ENCODE measurements at regions not wholly inside any gene's neighbourhood (a gene's known extent, or its start where the extent isn't known, plus 50 kb on each side); places are given as distances from the start of the nearest gene placed in this dataset.

DNA sequence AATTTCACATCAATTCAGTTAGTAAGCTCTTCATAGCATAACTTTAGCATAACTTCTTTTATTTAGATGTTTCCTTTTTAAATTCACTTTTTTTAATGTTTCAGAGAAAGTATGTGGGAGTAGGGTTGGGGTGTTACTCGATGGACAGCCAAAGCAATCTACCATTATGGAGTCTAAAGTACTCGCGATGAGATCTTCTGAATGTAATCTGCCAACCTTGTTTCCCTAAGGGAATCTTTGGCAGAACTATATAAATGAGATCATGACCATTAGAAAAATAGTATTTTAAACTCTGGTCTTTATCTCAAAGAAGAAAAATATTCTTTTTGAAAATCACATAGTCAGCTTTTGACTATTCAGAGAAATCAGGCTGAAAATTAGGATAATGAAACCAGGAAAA is 103.9 kb downstream of the BBS10 start:
- H3K27ac ChIP-seq (ENCODE audit: low read length): no peak overlapping the region
- H3K4me2 ChIP-seq (ENCODE audit: insufficient read depth, low read length): no peak overlapping the region
- ATAC-seq (ENCODE audit: insufficient read depth, low read depth) (no peak), DNase-seq (no peak)
- no peaks in the 10 kb centered on the region for H3K36me3 ChIP-seq (ENCODE audit: insufficient read depth, low read length)
- no peaks in the 10 kb centered on the region for H3K79me2 ChIP-seq (ENCODE audit: insufficient read depth, low read length)
- H3K9ac ChIP-seq (ENCODE audit: low read depth, low read length): no peak overlapping the region
- H4K20me1 ChIP-seq (ENCODE audit: insufficient read depth, low read length): no peaks in the 10 kb centered on the region
- TF ChIP-seq EZH2 (IDR thresholded peaks at IDR 0.05; ENCODE audit: borderline replicate concordance, low read depth, low read length, severe bottlenecking) (no peak), CTCF (IDR thresholded peaks at IDR 0.05; ENCODE audit: borderline replicate concordance, extremely low read depth, low read length, poor library complexity, severe bottlenecking) (no peak)
- no peak overlapping the region for H2AFZ ChIP-seq (ENCODE audit: low read depth, low read length)
- no peaks in the 10 kb centered on the region for H3K4me1 ChIP-seq (ENCODE audit: insufficient read depth, low read length)
- no peak overlapping the region for H3K4me3 ChIP-seq (ENCODE audit: low read depth in 1 of 2, low read length in 2 of 2)
- peaks cover 3% of the 10 kb centered on the region for H3K27me3 ChIP-seq (ENCODE audit: insufficient read depth, low read length, poor library complexity)
- H3K9me3 ChIP-seq (ENCODE audit: insufficient read depth, low read length, severe bottlenecking): no peaks in the 10 kb centered on the region

DNA sequence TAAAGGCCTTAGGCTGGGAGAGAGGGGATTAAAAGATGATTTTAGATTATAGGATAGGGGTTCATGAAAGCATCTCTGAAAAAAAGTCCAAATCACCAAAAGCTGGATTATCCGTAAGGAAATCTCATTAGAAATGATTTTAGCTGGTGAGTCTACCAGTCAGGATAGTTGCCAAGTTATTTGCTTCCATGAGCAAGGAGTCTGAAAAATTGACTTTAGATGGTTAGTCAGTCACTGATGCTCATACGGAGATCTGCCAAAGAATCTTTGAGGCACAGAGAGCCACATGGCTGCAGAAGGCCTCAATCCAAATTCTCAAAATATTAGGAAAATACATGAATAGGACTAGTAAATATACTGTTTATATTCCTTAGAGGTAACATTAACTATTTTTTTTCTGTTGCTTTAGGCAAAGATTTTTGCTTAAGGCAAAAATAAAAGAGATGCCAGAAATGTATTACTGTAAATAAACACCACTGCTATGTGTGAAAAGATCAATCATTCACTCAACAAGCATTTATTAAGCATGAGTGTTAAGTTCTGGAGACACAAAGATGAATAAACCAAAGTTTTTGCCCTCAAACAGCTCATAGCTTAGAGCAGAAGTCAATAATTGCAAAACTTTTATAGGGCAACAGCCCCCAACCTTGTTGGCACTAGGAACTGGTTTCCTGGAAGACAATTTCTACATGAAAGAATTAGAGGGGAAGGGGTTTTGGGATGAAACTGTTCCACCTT is 105.2 kb downstream of the BBS10 start:
- peaks cover 3% of the 10 kb centered on the region for H3K27me3 ChIP-seq (ENCODE audit: insufficient read depth, low read length, poor library complexity)
- no peak overlapping the region for H2AFZ ChIP-seq (ENCODE audit: low read depth, low read length)
- no peak overlapping the region for H3K4me3 ChIP-seq (ENCODE audit: low read depth in 1 of 2, low read length in 2 of 2)
- ATAC-seq (ENCODE audit: insufficient read depth, low read depth): no peak
- no peak for DNase-seq
- H3K4me1 ChIP-seq (ENCODE audit: insufficient read depth, low read length): no peaks in the 10 kb centered on the region
- no peak overlapping the region for H3K27ac ChIP-seq (ENCODE audit: low read length)
- H4K20me1 ChIP-seq (ENCODE audit: insufficient read depth, low read length): no peaks in the 10 kb centered on the region
- TF ChIP-seq EZH2 (IDR thresholded peaks at IDR 0.05; ENCODE audit: borderline replicate concordance, low read depth, low read length, severe bottlenecking) (no peak), CTCF (IDR thresholded peaks at IDR 0.05; ENCODE audit: borderline replicate concordance, extremely low read depth, low read length, poor library complexity, severe bottlenecking) (no peak)
- H3K36me3 ChIP-seq (ENCODE audit: insufficient read depth, low read length): no peaks in the 10 kb centered on the region
- no peak overlapping the region for H3K4me2 ChIP-seq (ENCODE audit: insufficient read depth, low read length)
- H3K9ac ChIP-seq (ENCODE audit: low read depth, low read length): no peak overlapping the region
- H3K79me2 ChIP-seq (ENCODE audit: insufficient read depth, low read length): no peaks in the 10 kb centered on the region
- H3K9me3 ChIP-seq (ENCODE audit: insufficient read depth, low read length, severe bottlenecking): no peaks in the 10 kb centered on the region

DNA sequence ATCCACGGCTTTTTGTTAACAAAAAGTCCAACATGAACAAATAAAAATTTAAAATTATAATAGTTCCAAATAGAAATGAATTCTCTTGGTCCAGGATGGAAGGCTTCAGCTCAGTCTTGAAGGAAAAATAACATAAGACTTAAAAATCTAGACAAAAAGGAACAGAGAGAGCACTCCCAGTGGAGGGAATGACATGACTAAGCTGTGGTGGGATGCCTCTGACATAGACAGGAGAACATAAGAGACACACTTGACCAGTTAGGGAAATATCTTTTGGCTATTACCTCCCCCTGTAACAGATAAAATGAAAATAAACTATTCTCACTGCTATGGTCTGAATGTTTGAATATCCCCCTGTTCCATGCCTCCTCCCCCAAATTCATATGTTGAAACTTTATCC is 106.8 kb downstream of the BBS10 start:
- H3K27me3 ChIP-seq (ENCODE audit: insufficient read depth, low read length, poor library complexity): peaks cover 3% of the 10 kb centered on the region
- no peak overlapping the region for H3K27ac ChIP-seq (ENCODE audit: low read length)
- TF ChIP-seq EZH2 (IDR thresholded peaks at IDR 0.05; ENCODE audit: borderline replicate concordance, low read depth, low read length, severe bottlenecking): no peak
- TF ChIP-seq CTCF (IDR thresholded peaks at IDR 0.05; ENCODE audit: borderline replicate concordance, extremely low read depth, low read length, poor library complexity, severe bottlenecking): no peak
- H3K4me2 ChIP-seq (ENCODE audit: insufficient read depth, low read length): no peak overlapping the region
- no peaks in the 10 kb centered on the region for H3K79me2 ChIP-seq (ENCODE audit: insufficient read depth, low read length)
- no peak overlapping the region for H3K9ac ChIP-seq (ENCODE audit: low read depth, low read length)
- no peaks in the 10 kb centered on the region for H3K4me1 ChIP-seq (ENCODE audit: insufficient read depth, low read length)
- no peak overlapping the region for H3K4me3 ChIP-seq (ENCODE audit: low read depth in 1 of 2, low read length in 2 of 2)
- H4K20me1 ChIP-seq (ENCODE audit: insufficient read depth, low read length): no peaks in the 10 kb centered on the region
- no peaks in the 10 kb centered on the region for H3K36me3 ChIP-seq (ENCODE audit: insufficient read depth, low read length)
- H2AFZ ChIP-seq (ENCODE audit: low read depth, low read length): no peak overlapping the region
- DNase-seq: no peak
- no peaks in the 10 kb centered on the region for H3K9me3 ChIP-seq (ENCODE audit: insufficient read depth, low read length, severe bottlenecking)
- ATAC-seq (ENCODE audit: insufficient read depth, low read depth): no peak
